AG09309 (cell line): ENCODE measurements at regions not wholly inside any gene's neighbourhood (a gene's known extent, or its start where the extent isn't known, plus 50 kb on each side); places are given as distances from the start of the nearest gene placed in this dataset.

ENCODE experiments used
- DNase-seq: peaks from one replicate; pipeline ENCODE4 v3.0.0-alpha.2; 2010; ENCODE audit warnings: low read depth
- H3K4me3 ChIP-seq: 2 replicates; pipeline ENCODE4 v1.5.1; 2011; ENCODE audit warnings: mild to moderate bottlenecking, low read depth, low read length, moderate library complexity; ENCODE audit not compliant: control insufficient read depth
- TF ChIP-seq, protein P1 (sequence below): IDR thresholded peaks from 2 replicates; pipeline ENCODE4 v1.5.1; 2011; ENCODE audit warnings: mild to moderate bottlenecking, low read depth, low read length, inconsistent platforms; ENCODE audit not compliant: insufficient read depth, control insufficient read depth; ENCODE audit errors: missing control alignments

DNA sequence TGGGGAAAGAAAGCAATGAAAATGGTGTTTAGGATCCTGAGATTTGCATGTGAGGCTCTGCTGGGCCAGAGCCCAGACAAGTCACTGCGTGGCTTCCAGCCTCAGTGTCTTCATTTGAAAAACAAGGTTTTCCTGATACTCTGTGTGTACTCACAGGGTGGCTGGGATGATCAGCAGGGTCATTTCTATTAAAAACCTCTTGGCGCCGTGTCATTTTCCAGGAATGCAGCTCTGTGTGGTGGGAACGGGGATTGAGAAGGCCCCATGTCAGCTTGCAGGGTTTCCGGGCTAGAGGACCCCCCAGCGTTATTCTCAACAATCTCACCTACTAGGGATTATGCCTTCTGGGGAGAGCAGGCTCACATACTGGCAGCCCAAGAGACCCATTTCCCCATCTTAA, 73.5 kb downstream of the FOXL1 start:
- no peak for DNase-seq
- H3K4me3 ChIP-seq, result no peak overlapping the region
- TF ChIP-seq, protein P1, sequence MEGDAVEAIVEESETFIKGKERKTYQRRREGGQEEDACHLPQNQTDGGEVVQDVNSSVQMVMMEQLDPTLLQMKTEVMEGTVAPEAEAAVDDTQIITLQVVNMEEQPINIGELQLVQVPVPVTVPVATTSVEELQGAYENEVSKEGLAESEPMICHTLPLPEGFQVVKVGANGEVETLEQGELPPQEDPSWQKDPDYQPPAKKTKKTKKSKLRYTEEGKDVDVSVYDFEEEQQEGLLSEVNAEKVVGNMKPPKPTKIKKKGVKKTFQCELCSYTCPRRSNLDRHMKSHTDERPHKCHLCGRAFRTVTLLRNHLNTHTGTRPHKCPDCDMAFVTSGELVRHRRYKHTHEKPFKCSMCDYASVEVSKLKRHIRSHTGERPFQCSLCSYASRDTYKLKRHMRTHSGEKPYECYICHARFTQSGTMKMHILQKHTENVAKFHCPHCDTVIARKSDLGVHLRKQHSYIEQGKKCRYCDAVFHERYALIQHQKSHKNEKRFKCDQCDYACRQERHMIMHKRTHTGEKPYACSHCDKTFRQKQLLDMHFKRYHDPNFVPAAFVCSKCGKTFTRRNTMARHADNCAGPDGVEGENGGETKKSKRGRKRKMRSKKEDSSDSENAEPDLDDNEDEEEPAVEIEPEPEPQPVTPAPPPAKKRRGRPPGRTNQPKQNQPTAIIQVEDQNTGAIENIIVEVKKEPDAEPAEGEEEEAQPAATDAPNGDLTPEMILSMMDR, result no peak

DNA sequence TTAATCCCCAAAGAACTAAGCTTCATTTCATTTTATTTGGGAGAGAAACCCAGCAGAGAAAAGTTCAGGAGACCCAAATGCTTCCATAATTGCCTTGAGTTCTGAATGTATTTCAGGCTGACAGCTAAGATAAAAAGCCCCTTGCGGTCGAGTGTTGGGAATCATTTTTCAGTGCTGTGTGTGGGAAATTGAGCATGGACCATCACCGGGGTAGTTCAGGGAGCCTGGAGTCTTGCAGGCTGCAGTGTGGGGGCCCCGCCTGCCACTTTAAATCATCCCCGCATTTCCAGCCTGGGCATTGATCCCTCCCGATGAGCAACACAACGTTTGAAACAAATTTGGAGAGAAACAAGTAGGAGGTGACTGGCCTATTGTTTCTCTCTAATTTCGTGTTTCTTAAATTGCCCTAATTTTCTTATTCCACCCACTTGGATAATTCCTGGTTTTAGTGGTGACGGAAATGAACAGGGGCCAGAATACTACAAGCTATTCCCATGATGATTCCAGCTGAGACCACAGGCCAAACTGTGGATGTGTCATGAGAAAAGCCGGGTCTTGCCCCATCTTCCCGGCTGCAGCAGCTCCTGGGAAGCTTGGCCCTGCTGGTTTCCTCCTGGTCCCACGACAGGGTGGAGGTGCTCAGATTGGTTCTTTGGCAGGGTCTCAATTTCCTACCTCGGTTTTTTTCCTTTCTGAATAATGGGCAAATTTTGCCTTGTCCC, 75.1 kb downstream of the FOXL1 start:
- TF ChIP-seq, protein P1, result no peak
- H3K4me3 ChIP-seq, result no peak overlapping the region
- DNase-seq, result peak; percentile 57

DNA sequence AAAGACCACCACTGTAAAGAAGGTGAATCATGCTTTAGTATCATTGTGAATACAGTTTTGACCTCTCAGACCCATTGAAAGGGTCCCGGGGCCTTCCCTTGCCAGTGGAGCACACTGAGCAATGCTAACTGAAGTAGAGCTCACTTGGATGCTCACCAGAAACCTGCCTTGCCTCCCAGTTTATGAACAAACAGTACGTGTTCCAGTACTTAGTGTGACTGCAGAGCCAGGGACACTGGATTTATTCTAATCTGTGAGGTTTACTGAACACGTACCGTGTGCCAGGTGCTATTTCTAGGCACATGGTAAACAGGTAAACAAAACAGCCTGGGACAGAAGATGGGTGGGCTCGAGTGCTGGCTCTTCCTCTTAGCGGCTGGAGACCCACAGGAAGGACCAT, 79.6 kb downstream of the FOXL1 start:
- H3K4me3 ChIP-seq, result no peak overlapping the region
- no peak for DNase-seq
- TF ChIP-seq, protein P1, result no peak

GRCh38 chr16:86660623-86661022, 82.3 kb downstream of the FOXL1 start:
- TF ChIP-seq, protein P1, result no peak
- no peak overlapping the region for H3K4me3 ChIP-seq
- no peak for DNase-seq

- DNase-seq, result no peak
- TF ChIP-seq, protein P1, result no peak
- no peak overlapping the region for H3K4me3 ChIP-seq
Observed at GRCh38 chr16:86661706-86662105, 83.4 kb downstream of the FOXL1 start.

DNA sequence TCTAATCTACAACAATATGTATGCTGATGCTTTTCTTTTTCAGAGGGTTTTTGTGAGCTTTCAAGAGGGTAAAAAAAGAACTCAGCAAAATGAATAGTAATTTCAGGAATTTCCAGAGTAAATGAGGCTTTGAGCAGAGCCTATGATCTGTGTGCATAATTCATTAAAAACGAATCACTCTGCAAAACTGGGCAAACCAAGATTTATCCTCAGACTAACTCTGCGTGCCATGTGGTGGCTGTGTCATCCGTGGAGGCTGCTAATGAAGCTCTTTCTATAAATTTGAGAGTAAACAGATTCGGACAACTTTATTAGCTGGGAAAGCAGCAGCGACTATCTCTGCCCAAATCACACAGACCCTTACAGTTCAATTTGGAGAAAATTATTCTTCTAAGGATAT, 83.8 kb downstream of the FOXL1 start:
- H3K4me3 ChIP-seq, result no peak overlapping the region
- TF ChIP-seq, protein P1, result no peak
- DNase-seq, result no peak
